NCI-H446 (cell line): ENCODE measurements at regions not wholly inside any gene's neighbourhood (a gene's known extent, or its start where the extent isn't known, plus 50 kb on each side); places are given as distances from the start of the nearest gene placed in this dataset.
"Not testable (repeated sequence)": the region's sequence is repeated elsewhere in the genome, so short reads cannot be mapped to it uniquely, and the experiment has no call there.

Experiments
- DNase-seq, 2 experiments: peaks; one replicate each; lab custom pipeline; 2025; lab: John Stamatoyannopoulos, UW

DNA sequence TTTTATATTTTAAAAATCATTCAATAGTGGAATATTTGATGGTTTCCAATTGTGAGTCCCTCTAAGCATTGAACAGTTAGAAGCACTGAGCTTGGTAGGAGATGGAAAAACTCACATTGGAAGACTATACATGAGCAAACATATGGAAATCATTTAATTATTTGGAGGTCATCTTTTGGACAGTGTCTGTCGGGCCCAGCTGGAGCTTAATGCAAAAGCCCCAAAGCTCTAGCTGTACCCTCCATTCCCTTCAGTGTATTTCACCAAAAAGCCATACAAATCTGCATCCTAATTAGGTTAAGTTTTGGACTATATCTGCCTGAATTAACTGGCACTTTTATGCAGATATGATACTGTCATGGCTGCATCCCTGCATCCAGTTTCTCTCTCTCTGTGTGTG, 365.7 kb downstream of the FLRT2 start:
- no peak for DNase-seq

DNA sequence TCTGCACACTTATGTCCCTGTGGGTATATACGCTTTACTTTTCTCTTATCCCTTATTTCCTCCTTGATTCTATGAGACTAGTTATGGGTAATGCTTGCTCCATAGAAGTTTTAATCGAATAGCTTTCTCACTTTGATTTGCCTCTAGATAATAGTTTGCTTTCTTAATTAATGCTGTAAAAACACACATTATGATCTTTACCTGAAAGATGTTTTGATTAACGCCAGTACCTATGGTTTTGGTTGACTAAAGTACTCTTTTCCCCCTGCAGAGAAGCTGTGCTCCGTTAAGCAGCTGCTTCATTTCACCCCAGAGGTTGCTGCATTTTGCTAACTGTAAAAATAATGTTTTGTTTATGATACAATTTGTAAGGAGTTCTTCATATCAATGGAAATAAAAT, 362.3 kb downstream of the FLRT2 start:
- no peak for DNase-seq

DNA sequence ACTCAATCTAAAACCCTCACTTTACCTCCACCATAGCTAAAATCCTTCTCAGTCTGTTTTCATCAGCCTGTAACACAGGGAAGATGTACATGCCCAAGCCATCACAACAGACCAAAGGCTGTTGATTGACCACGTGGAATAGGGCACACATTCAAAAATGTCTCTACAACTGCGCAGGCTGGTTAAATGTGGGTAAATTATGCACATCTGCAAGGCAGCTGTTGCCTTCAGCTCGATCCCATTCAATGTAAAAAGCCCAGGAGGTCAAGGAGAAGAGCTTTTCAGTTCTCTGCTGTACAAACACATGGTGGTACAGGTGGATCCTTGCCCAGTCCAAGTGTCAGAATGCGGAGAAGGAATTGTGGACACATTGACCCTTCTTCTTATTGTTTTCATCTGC, 354.0 kb downstream of the FLRT2 start:
- DNase-seq = no peak

GRCh38 chr14:85883101-85883500, 353.2 kb downstream of the FLRT2 start:
- no peak for DNase-seq

GRCh38 chr14:85881935-85882334, 352.0 kb downstream of the FLRT2 start:
- no peak for DNase-seq

DNA sequence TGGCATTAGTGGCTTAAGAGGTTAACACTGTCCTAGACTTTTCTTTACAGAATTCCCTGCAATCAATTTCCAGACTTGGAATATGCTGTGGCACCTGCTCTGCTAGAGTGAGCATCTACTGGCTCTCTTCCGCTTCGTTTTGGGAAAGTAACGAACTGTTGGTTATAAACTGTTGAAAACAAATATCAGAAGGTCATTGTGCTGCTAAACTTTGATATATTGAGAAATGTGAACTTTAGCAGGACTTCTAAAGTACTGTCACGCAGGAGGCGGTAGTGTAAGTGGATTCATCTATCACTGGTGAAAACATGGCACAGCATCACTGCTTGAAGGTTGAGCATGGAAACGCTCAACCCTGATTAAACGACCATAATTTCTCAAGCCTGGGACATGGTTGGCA, 348.9 kb downstream of the FLRT2 start:
- no peak for DNase-seq

DNA sequence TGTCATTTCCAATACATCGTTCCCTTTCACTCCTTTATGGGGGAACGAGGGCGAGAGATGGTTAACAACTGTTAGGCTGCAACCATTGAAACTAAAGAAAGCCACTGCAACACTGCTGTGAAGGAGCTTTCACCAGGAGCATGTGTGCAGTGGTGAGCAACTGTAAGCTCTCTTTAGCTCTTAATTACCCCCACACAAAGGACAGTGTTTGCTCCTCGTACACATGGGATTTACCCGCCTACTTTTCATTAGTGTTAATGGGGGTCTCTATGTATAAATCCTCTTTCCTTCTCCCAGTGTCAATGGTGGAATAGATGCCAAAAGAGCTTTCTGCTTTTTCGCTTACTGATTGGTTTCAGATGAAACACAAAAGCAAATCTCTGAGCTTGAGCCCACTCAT, 343.1 kb downstream of the FLRT2 start:
- no peak for DNase-seq

DNA sequence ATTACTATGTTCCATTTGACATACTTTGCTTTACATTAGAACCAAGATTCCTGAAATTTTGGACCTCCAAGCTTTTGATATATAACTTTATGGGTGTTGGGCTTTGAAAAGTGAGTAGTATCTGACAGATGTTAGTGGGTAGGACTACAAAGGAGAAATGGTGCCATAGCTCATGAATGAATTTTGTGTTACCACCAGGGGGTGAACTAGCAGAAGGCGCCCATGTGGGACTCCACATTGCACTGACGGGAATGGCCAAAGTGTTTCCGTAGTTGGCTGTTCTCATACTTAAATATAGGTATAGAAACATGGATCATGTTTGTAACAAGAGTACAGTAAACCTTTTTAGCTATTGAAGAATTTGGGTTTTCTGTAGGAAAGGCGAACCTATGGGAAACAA, 337.5 kb downstream of the FLRT2 start:
- DNase-seq = no peak

GRCh38 chr14:85865701-85866100, 335.8 kb downstream of the FLRT2 start:
- DNase-seq = no peak

DNA sequence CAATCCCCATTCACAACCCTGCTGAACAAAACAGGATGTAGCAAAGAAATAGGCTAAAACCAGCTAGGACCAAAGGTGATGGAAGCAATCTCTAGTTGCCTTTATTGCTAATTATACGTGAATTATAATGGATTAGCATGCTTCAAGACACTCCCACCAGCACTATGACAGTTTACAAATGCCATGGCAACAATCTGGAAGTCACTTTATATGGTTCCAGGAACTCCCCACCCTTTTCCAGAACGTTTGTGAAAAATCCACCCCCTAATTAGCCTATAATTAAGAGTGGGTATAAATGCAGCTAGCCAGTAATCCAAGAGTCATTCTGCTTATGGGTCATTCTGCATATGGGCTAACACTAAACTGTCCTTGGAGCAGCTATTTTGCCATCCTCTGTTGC, 328.7 kb downstream of the FLRT2 start:
- DNase-seq = no peak

DNA sequence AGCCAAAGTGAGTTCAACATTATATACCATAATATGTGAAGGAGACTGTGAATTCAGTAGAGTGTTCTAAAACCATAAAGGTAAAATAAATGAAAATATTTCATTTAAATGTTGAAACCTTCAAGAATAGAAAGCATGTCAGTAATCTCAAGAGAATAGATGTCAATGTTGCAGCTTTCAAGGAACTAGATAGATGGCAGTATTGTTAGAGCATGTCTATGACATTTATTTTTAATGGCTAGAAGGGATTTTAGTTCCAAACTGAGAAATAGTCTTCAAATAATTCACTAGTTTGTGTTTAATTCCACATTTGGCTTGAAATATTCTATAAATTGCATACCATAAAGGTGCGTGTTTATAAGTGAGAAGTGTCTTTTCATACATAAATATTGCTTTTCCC, 326.5 kb downstream of the FLRT2 start:
- DNase-seq = no peak

DNA sequence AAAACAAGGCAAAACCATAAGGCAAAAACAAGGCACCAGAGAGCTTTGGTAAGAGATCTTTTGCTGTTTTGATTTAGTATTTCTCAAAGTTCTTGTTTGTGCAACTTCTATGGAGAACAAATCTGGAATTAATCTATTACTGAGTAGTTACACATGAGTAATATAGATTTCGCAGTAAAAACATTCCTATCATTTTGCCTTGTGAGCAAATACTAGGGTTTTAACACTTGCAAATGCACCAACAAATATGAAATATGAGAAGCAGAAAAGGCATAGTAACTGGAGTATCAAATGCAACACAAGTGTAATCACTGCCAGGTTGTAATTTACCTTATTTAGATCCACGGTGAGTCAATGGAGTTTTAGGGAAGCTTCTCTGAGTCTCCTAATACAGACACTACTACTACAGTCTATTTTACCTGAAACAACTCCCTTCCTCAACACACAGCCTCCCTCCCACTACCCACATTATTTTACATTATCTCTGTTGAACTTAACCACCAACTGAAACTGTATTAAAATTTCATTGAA, 324.1 kb downstream of the FLRT2 start:
- no peak for DNase-seq

DNA sequence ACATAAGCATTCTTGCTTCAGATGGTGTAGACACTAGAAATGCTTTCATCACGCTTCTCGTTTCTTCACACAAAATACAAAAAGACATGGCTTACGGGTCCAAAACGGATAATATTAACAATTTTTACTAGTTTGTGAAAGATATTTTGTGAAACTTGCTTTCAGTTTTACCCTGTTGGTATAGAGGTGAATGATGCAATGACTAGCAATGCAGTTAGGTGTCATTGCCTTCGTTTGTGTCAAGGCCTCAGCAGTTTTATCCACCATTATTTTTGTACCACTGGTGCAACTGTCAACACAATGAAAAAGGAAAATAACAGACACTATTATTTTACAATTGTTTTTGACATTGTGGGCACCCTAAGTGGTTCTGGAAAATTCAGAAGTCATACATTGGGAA, 323.0 kb downstream of the FLRT2 start:
- no peak for DNase-seq

DNA sequence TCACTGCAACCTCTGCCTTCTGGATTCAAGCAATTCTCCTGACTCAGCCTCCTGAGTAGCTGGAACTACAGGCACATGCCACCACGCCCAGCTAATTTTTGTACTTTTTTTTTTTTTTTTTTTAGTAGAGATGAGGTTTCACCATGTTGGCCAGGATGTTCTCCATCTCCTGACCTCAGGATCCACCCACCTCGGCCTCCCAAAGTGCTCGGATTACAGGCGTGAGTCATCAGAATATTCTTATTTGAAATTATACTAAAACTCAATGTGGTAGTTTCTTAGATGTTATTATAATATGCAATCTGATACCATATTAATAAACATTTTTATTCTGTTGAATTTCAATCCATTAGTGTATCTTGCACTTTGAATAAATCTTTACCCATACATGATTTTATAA, 322.2 kb downstream of the FLRT2 start:
- DNase-seq = not testable (repeated sequence)

DNA sequence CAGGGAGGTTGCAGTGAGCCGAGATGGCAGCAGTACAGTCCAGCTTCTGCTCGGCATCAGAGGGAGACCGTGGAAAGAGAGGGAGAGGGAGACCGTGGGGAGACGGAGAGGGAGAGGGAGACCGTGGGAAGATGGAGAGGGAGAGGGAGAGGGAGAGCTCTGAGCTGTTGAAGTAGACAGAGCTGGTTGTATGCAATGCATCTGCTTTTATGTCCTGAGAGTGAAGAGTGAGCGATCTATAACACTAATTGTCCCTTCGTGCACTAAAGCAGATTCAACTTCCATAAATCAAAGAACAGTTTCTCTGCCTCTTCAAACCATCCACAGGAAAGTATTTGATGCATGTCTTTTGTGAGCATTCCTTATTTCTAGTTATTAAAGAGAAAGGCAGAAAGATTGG, 300.6 kb downstream of the FLRT2 start:
- not testable (repeated sequence) for DNase-seq

DNA sequence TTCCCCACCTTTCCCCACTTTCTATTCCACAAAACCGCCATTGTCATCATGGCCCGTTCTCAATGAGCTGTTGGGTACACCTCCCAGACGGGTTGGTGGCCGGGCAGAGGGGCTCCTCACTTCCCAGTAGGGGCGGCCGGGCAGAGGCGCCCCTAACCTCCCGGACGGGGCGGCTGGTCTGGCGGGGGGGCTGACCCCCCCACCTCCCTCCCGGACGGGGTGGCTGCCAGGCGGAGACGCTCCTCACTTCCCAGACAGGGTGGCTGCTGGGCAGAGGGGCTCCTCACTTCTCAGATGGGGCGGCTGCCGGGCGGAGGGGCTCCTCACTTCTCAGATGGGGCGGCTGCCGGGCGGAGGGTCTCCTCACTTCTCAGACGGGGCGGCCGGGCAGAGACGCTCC, 299.7 kb downstream of the FLRT2 start:
- not testable (repeated sequence) for DNase-seq

DNA sequence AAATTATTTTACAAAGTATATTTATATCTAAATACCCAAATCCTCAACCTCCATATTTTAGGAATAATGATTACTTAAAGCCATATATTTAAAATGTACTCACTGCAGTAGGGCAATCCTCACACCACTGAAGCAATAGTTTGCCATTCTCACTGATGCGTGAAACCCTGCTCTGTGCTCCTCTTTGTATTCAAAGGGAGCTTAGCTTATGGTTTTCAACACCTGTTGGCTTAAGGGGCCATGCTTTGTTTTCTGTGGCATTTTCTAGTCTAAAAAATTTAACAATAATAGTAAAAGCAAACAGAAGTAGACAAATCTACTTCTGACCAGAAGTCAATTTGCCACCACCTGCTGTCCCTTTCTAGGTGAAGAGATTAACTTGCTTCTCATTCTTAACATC, 294.6 kb downstream of the FLRT2 start:
- DNase-seq = no peak

DNA sequence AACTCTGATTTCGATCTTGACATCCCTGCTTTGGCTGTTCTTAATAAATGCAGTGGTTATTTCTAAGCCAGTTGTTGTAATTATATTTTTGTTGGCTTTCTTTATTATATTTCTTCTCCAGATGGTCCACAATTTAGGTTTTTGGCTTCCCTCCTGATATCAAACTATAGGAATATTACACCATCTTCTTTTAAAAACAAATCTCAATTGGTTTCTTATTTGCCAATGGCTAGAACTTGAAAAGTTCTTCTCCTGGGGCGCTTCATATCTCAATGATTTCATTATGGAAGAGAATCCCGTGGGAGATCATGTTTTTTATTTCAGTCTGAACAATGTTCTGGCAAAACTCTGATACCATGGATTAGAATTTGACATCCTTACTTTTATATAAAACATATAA, 292.3 kb downstream of the FLRT2 start:
- DNase-seq = no peak

- DNase-seq = no peak
Measured at GRCh38 chr14:85817430-85817829, 287.5 kb downstream of the FLRT2 start.

DNA sequence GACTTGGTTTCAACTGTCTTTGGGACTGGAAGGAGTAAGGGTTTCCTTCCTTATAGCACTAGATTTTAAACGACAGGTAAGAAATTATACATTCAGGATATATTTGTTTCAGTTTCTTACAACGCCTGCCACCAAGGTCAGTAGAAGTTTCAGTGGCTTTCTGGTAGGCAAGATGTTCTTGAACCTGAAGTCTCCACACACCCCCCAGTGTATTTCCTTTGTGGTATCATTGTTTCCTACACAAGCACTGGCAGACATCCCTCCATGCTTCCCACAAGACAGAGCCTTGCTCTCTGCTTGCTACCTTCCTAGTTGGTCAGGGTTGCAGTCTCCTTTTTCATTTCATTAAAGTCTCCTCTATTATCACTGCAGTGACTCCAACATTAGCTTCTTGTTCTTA, 283.1 kb downstream of the FLRT2 start:
- no peak for DNase-seq

GRCh38 chr14:85811340-85811739, 281.4 kb downstream of the FLRT2 start:
- no peak for DNase-seq

- no peak for DNase-seq
Measured at GRCh38 chr14:85799668-85800067, 269.7 kb downstream of the FLRT2 start.

DNA sequence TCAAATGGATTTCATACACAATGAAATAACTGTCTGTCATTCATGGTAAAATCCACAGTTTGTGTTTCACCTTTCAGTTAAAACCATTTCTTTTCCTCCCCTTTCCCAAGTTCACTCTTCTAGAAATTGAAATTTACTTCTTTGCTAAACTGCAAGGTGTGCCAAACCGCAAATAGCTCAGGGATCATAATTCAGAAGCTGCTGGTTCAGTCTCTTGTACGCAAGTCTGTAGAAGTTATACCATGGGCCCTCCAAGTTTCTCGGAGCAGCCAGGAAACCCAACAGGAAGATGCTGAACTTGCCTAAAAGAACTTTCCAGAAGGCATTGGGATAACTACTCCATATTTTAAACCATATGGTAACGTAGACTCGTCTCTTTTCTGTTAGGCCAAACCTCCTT, 268.9 kb downstream of the FLRT2 start:
- DNase-seq = no peak

DNA sequence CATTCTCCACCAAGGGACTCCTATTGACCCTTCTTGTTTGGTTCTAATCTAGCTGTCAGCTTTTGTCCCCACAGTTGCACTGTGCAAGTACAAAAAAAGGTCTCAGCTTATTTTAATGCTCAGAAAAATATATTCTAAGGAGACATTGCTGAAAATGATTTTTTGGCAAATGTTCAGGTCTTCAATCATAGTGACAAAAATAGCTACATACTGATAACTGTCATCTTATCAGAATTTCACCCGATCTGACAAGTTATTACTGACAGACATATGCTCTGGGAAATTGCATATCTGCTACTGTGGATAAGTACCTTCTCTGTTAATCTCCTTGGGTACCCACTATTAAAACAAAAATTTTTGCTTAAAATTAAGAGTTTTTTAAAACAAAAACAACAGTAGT, 263.6 kb downstream of the FLRT2 start:
- DNase-seq = no peak

DNA sequence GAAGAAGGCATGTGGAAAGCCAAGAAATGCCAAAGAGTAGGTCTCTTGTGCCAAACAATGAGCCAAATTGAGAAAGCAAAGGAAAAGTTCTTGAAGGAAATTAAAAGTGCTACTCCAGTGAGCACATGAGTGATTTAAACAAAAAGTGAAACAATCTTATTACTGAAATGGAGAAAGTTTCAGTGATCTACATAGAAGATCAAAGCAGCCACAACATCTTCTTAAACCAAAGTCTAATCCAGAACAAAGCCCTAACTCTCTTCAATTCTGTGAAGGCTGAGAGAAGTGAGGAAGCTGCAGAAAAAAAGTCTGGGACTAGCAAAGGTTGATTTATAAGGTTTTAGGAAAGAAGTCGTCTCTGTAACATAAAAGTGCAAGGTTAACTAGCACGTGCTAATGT, 259.6 kb downstream of the FLRT2 start:
- DNase-seq = no peak
